GM21423 (cell line): ENCODE measurements at regions not wholly inside any gene's neighbourhood (a gene's known extent, or its start where the extent isn't known, plus 50 kb on each side); places are given as distances from the start of the nearest gene placed in this dataset.
"Not testable (repeated sequence)": the region's sequence is repeated elsewhere in the genome, so short reads cannot be mapped to it uniquely, and the experiment has no call there.

ENCODE experiments used
- ATAC-seq: cut with Tn5 transposase; IDR thresholded peaks from one replicate; pipeline ENCODE4 v1.9.1; 2021; ENCODE audit warnings: mild to moderate bottlenecking, moderate library complexity; ENCODE audit not compliant: unreplicated experiment

DNA sequence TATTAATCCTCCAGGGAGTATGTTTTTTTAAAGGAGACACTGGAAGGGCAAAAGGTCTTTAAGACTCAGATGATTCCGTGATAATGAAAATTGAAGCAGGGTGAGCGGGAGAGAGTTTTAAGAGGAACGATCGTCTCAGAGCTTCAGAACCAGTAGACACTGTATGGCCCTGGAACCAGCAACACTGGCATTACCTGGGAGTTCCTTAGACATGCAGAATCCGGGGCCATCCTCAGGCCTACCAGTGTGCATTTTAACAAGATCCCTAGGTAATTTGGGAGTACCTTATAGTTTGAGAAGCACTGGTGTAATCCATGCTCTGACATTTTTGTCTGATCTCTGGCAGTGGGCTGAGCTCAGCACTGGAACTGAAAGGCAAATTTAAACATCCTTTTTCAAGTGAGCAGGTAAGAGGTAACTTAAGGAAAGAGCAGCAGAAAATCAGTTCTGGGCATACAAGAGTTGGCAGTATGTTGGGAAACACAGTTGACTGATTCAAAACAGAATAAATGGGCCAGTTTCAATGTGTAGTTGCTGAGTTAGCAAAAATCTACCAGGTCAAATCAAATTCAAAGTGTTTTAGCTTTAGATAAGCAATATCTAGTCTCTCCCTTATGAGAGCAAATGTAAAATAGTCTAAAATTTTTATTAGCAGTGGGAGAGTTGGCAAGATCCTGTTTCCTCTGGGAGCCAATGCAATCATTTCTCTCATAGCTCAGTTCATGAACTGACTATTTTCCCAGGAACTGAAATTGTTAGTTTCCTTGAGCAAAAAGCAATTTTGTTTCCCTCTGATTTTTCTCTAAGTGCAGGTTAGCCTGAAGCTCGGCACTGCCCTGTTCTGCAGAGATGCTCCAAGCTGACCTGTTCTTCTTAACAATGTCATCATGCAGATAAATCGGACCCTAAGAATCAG, 97.2 kb upstream of the ELMO1 start:
- ATAC-seq, result no peak

DNA sequence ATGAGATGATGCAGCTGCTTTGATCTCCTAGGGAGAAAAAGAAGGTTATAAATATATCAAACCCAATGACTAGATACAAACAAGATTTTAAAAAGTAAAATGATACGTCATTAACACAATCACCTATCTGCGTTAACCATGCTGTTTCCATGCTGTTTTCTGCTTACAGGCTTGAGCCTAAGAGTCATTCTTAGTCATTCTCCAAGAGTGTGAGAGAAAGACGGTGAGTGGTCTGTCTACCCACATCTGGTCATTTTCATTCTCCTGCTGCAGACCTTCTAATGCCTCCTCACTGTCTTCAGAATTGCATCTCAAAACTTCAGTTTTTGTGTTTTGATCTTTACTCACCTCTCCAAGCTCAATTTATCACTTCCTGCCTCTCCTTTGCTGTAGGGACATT, 98.0 kb upstream of the ELMO1 start:
- no peak for ATAC-seq

DNA sequence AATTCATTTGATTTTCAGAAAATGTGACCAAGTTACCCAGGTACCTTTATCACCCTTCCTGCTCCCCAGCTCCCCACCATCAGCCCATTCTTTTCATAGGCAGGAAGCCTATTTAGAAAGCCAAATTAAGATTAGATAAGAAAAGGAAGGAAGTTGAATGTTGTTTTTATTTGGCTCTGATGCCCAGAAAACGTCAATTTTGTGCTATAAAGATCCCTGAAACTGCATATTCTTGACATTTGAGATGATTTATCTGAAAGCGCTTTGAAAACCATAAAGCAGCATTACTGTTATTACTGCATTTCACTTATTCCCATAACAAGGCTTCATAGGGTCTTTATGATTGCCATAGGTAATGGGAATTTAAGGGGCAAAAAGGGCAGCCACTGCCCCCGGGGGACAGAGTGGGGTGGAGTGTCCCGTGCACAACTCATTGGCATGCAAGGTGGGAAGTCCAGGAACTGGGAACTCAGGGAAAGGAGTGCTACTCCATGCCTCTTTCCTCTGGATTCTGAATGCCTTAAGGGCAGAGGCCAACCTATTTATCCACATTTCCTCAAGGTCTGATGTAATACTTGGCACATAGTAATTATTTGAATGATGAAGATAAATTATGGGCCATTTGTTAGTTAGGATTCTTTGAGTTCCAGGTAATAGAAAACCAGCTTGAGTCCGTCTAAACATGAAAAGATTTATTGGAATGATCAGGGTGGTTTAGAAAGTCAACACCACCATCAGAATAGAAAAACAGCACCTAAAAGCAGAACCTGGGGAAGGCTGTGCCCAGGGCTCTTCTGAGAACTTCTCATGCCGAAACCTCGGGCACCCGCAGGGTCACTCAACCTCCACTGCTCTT, 100.6 kb upstream of the ELMO1 start:
- ATAC-seq, result no peak

DNA sequence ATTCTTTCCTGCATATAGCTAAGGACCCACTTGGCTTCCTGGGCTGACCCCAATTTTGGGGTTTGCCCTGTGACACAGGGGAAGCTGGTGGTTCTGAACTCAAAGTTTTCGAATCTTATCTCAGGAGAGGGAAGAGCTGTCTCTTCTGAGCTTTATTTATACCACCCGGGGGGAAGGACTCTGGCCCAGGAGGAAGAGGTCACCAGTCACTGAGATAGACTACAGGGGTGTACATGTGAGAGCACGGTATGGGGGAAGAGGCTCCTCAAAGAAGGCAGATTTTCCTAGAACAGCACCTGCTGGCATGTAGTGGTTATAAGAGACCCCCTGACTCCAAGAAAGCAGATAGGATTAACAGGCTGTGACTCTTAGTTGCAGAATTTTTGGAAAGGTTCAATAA, 101.8 kb upstream of the ELMO1 start:
- no peak for ATAC-seq

DNA sequence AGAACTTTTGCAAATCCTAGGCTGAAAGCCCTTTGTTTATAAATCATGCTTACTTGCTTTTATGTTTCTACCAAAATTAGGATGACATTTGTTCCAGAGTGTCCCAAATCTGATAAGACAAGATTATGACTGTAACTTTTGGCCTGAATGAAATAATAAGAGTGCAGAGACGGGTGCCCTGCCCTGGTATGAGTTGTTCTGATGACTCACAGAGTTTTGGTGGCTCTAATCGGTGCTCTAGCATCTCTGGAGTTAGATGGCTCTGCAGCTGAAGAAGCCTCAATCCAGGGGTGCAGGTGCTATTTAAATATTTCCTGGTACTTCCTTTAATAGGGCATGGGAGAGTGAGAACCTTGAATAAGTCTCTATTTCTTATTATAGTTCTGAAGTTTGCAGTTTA, 102.2 kb upstream of the ELMO1 start:
- ATAC-seq, result no peak

DNA sequence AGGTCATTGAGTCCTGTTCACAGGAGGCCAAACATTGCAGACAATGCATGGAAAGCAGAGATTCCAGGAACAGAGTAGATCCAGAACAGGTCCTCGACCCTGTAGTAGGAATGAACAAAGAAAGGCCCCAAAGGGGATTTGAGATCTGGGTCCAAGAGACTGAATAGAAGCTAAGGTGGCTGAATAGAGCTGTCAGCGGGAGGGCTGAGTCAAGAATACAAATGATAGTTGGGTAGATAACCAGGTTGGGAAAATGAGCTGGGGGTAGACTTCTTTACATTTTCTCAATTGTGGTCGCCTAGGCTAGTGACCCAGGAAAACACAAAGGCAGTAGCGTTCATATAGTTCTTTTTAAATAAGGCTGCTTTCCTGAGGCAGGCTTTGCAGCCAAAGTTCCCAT, 103.4 kb upstream of the ELMO1 start:
- ATAC-seq, result no peak

DNA sequence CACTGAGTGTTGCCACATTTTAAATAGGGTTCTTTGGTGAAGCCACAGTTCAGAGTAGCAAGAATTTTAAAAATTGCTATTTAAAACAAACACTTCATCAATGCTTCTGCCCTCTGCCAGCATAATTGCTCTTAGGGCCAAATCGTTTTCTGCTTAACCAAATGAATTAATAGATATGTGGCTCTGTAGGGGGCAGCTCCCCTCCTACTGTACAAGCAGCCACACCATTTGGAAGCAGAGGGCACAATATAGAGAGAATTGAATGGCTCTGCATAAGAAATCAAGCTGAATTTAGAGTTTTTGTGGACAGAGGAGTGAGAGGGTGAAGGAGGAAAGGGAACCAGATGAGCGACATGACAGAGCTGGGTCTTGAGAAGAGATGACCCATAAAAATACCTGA, 103.8 kb upstream of the ELMO1 start:
- ATAC-seq, result not testable (repeated sequence)

DNA sequence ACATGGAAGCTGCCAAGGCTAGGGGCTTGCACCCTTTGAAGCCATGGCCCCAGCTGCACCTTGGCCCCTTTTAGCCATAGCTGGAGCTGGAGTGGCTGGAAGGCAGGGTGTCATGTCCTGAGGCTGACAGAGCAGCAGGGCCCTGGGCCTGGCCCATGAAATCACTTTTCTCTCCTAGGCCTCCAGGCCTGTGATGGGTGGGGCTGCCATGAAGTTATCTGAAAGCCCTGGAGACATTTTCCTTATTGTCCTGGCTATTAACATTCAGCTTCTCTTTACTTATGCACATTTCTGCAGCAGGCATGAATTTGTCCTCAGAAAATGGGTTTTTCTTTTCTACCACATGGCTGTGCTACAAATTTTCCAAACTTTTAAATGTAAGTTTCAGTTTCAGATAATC, 106.9 kb upstream of the ELMO1 start:
- ATAC-seq, result no peak

DNA sequence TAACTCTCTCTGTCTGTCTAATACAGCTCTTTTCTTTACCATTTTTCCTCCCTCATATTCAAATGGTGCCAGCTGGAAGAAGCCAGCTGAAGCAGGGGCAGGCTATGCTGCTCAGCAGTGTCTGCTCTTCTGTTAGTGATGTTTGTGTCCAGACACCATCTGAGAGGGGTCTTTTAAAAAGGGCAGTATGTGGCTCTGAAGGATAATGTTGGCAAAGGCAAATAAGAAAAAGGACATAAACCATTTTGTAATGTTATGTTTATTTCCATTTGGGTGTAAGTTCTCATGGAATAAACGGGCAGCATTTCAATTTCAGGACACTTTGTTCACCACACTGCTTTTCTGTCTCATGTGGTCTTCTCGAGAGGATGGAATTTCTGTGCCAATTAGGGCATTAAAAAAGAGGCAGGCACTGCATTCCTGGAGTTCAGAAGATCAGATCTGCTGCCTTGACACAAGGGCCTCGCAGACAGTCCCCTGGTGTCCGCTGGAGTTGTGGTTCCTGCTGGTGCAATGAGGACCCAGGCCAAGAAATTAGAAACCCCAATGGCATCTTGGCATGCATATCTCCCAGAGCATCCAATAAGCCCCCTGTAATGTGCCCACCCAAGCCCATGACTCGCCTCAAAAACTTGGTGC, 109.0 kb upstream of the ELMO1 start:
- ATAC-seq, result no peak

DNA sequence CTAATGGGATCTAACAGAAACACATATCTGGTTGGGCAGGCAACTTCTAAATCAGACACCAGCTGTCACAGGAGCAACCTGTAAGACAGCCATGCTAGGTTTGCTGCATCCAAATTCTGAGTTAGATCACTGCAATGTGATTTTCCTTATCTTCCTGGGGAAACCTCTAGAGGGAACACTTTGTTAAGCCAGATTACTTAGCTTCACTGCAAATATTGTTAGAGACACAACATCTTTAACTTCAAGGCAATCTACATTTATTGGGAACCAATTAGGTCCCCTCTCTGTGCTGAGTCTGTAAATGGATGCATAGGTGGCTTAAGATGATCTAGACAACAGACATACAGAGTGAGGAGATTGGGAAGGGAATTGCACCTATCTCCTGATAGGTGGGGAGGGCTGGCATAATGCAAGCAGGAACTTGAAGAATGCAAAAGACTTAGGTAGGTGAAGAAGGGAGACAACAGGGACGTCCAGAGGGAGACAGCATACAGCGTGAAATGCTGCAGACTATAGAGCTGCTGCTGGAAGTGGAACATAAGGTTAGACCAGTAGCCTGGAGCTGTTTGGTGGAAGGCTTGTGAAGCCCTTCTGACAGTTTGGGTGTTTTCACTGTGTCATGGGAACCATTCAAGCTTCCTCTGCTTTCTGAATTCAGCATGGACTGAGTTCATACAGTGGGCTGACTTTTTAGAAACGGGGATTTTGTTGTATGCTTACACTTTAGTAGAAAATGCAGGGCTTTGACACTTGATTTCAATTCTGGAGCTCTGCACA, 109.8 kb upstream of the ELMO1 start:
- no peak for ATAC-seq

DNA sequence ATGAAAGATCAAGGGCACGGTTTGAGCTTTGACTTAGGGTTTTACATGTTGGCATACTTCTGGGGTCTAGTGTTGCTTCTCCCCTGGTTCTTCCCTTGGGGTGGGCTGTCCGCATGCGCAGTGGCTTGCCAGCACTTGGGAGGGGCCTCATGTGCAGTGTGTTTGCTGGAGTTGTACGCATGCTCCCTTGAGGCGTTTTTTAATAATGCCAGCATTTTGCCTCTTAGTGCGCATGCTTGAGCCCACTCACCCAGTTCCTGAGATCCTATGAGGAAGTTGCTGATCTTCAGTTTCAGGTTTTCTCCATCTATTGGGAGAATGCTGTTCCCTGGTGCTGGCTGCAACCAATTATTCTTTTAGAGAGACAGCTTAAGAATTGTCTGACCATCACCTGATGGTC, 113.4 kb upstream of the GPR141 start:
- ATAC-seq, result no peak

DNA sequence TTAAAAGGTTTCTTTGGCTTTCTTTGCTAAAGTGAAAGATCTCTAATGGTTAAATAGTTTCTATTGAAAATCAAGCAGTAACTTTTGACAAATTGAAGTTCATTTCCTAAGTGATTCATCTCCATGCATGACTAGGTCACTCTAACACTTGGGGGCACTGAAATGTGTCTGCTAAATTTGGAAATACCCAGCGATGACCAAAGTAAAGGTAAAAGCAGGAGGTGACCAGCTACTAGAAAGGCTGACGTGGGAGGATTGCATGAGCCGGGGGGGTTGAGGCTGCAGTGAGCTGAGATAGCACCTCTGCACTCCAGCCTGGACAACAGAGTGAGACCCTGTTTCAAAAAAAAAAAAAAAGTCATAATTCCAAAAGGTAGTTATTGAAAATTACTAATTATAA, 111.8 kb upstream of the GPR141 start:
- no peak for ATAC-seq

DNA sequence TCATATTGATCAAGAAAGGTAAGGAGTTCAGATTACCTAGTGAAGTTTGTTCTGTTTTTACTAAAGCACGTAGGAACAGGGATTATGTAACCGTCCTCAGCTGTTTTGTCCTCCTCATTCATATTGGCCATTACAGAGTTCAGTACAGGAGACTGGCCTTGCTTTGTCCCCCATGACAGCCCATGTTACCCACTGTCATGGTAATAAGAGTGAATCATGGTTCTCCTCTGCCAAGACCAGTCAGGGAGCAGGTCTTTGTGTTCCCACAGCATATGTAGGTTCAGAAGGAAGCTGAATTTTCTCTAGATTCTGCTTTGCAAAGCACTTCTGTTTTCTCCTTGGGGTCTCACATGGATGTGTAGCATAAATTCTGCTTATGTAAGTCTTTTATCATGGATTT, 106.2 kb upstream of the GPR141 start:
- no peak for ATAC-seq

DNA sequence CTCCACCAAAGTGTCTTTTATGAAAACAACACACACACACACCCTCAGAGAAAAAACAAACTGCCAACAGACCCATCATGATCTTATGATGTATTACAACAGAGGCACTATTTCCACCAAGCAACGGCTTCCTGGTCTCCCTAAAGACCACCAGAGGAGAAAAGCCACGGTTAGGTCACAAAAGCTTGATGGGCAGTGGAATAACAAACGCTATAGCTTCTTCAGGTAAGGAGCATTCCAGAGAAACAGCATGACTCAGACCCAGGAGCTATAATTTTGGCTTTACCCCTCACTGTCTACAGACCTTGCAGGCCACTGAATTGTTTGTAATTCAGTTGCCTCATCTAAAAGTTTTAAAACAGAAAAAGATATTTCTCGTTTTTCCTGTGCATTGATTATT, 105.7 kb upstream of the GPR141 start:
- no peak for ATAC-seq

DNA sequence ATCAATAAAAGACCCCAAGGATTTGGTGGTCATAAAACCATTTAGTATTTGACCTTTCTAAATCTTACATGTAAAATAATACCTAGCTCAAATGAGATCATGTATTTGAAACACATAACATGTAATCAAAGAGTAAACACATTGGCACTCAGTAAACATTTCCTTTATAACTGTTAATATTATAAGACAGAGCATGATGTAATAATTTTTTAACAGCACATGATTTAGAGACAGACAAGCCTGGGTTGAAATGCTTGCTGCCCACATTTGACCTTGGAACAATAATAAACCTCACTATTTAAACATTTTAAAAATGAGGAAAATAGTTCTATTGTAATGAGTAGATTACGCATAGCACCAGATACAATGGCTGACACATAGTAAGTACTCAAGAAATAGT, 105.2 kb upstream of the GPR141 start:
- ATAC-seq, result no peak

DNA sequence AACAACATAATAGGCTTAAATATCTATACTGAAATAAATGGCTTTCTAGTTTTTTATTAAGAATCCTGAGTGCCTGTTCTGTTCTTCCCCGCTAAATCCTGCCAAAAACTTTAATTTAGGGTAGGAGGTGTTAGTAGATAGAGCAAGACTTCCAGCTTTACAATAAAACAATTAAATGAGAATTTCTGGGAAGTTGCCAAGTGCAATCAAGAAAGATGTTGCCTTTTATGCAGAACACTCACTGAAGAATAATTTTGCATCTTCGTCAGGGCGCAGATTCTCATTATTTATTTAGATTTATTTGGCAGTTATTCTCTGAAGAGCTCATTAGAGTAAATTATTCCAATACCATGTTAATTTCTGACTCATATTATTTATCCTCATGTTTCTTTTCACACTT, 103.2 kb upstream of the GPR141 start:
- ATAC-seq, result no peak

DNA sequence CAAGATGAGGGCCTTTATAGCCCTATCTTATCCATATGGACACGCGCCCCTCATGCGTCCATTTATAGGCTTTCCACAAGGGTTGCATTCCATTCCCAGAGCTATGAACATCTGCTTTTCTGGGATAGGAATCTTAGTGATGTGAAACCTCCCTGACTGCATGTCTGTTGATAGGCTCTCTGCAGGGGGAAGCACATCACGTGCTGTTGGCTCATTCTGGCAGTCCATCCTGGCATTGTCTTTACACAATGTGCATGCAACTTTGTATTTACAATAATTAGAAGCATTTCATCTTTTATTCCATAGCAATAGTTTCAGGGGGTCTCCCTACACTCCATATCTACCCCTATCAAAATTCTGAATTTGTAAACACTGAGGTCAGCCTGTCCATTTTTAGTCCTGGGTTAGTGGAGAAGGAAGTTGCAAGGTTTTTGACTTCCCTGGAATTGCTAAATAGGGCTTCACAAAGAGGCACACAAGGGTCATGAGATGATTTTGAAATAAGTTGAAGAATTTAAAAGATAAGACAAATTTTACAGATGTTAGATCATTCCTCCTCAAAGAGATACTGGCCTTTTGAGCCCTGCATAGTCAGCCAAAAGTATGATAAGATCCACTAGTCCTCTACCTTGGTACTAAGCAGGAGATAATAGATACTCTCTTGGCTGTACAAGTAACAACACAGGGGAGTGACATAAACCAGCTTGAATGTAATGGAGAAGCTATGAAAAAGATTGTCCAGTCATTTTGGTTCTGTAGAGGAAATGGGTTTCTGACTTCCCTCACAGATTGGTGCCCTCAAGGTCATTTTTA, 98.7 kb upstream of the GPR141 start:
- not testable (repeated sequence) for ATAC-seq

DNA sequence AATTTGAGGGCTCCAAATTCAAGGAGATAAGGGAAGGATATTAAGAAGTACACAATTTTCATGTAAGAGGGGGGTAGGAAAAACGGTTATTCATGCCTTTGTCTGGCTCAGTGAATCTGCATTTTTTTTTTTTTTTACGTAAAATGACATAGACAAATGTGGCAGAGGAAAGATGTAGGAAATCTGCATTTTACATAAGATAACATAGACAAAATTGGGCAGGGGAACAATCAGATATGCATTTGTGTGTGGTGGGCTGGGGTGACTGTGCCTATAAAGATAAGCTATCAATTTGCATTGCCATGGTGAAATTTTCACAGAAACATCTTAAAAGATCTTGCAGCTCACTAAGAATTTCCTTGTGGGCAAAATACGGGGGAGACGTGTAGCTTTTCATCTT, 92.7 kb upstream of the GPR141 start:
- ATAC-seq, result no peak

DNA sequence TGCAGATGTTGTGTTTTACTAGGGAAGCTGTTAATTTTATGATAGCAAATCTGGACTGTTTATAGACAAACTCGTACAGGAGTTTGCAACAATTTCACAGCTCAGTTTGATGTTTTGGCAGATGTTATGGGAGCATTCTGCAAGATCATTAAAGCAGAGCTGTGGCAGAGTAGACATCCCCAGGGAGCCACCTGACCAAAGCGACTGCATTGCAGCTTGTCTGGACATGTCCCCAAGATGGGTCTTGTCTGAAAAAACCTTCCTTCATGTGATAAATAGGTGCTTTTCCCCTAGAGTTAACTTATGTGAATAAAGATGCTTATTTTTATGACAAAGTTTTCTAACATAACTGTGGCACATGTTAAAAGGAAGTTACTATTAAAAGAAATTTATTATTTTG, 91.2 kb upstream of the GPR141 start:
- ATAC-seq, result no peak

DNA sequence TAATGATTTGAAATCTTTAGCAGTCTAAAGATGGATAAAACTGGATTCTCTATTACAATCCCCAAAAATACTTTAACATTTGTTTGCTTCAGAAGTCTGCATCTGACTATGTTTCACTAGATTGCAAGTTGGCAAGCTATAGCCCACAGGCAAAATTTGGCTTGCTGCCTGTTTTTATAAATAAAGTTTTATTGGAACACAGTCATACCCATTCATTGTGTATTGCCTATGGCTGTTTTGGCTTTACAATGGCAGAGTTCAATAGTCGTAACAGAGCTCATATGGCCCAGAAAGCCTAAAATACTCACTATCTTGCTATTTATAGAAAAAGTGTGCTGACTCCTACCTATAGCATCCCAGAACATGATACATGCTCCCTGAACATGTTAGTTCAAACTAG, 89.0 kb upstream of the GPR141 start:
- no peak for ATAC-seq
